NCI-H2196 (cell line): ENCODE measurements at regions not wholly inside any gene's neighbourhood (a gene's known extent, or its start where the extent isn't known, plus 50 kb on each side); places are given as distances from the start of the nearest gene placed in this dataset.
"Not testable (repeated sequence)": the region's sequence is repeated elsewhere in the genome, so short reads cannot be mapped to it uniquely, and the experiment has no call there.

Source experiments
- DNase-seq: peaks from one replicate; lab custom pipeline; 2025; ENCODE audit not compliant: unreplicated experiment; lab: John Stamatoyannopoulos, UW

- not testable (repeated sequence) for DNase-seq
Measured at GRCh38 chr12:131659484-131659883, 51.4 kb upstream of the SFSWAP start.

- DNase-seq: not testable (repeated sequence)
Measured at GRCh38 chr12:131659976-131660375, 50.9 kb upstream of the SFSWAP start.

GRCh38 chr12:131660401-131660800, 50.5 kb upstream of the SFSWAP start:
- DNase-seq: not testable (repeated sequence)
